Epithelial cell of proximal tubule (primary cell): ENCODE measurements at regions not wholly inside any gene's neighbourhood (a gene's known extent, or its start where the extent isn't known, plus 50 kb on each side); places are given as distances from the start of the nearest gene placed in this dataset.

ENCODE experiments used
- DNase-seq: peaks from one replicate; pipeline ENCODE4 v3.0.0-alpha.2; 2011; ENCODE audit warnings: low read depth
- H3K4me3 ChIP-seq: 2 replicates; pipeline ENCODE4 v1.5.1; 2011; ENCODE audit warnings: low read depth, mild to moderate bottlenecking, low read length
- TF ChIP-seq, protein P1 (sequence below): conservative IDR thresholded peaks from 2 replicates; pipeline ENCODE4 v1.5.1; 2012; ENCODE audit warnings: low read depth, mild to moderate bottlenecking, low read length

DNA sequence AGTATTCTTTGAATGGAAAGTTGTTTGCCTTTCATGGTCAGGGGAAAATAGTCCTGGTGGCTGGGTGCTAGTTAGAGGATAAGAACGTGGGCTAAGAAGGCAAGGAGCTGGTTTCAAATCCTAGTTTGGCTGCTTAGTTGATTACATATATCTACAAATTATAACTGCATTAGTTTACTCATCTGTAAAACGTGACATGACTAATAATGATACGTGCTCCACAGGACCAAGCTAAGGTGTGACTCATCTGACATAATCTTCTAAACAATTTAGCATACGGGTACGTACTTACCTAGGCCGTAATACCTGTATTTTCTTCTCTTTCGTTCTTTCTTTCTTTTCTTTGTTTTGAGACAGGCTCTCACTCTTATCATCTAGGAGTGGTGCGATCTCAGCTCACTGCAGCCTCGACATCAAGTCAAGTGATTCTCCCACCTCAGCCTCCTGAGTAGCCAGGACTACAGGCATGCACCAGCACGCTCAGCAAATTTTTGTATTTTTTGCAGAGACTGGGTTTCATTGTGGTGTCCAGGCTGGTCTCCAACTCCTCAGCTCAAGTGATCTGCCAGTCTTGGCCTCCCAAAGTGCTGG, 1274.2 kb upstream of the GJE1 start:
- no peak overlapping the region for H3K4me3 ChIP-seq
- no peak for DNase-seq
- TF ChIP-seq, protein P1, sequence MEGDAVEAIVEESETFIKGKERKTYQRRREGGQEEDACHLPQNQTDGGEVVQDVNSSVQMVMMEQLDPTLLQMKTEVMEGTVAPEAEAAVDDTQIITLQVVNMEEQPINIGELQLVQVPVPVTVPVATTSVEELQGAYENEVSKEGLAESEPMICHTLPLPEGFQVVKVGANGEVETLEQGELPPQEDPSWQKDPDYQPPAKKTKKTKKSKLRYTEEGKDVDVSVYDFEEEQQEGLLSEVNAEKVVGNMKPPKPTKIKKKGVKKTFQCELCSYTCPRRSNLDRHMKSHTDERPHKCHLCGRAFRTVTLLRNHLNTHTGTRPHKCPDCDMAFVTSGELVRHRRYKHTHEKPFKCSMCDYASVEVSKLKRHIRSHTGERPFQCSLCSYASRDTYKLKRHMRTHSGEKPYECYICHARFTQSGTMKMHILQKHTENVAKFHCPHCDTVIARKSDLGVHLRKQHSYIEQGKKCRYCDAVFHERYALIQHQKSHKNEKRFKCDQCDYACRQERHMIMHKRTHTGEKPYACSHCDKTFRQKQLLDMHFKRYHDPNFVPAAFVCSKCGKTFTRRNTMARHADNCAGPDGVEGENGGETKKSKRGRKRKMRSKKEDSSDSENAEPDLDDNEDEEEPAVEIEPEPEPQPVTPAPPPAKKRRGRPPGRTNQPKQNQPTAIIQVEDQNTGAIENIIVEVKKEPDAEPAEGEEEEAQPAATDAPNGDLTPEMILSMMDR, result no peak

DNA sequence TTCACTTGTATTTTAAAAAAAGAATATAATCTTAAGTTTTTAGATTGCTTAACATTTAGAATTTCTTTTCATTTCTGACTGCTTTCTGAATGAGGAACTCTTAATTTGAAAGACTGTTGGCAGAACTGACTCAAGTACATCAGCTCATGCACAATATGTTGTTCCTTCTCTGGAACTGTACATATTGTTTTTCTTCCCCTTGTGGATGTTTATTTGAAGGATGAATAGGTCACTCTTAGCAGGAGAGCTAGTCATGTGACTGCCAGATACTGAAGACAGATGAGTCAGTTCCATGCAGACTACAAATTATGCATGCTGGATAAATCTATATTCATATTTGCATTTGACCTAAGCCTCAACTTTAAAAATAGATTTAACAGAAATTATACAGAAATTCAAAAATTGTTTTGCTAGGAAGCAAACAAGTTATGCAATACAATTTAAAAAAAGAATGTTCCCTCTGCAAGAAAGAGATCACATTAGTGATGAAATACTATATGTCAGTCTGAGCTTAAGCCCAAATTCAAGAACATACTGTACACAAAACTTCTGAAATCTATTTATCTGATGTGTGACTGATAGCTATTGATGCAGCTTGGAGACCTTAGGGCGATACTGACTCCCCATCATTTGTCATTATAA, 1274.9 kb upstream of the GJE1 start:
- peak; percentile 52 for DNase-seq
- H3K4me3 ChIP-seq, result no peak overlapping the region

DNA sequence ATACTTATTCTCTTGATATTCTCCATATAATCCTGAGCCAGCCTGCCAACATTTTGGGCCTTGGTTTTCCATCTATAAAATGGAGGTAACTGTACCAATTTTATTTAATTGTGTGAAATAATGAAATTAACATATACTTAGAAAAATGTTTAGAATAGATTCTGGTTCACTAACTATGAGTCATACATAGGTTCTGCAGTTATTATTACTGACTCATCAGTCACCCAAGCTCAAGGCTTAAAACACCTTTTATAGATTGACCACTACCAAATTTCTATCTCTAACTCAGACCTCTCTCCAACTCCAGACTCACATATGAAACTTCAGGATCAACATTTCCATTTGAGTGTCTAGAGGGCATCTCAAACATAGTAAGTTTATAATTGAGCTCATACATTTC, 1277.2 kb upstream of the GJE1 start:
- DNase-seq, result no peak
- H3K4me3 ChIP-seq, result no peak overlapping the region
- TF ChIP-seq, protein P1, result no peak

More for the DNA sequence above, 1274.9 kb upstream of the GJE1 start:
- TF ChIP-seq, protein P1, result no peak

DNA sequence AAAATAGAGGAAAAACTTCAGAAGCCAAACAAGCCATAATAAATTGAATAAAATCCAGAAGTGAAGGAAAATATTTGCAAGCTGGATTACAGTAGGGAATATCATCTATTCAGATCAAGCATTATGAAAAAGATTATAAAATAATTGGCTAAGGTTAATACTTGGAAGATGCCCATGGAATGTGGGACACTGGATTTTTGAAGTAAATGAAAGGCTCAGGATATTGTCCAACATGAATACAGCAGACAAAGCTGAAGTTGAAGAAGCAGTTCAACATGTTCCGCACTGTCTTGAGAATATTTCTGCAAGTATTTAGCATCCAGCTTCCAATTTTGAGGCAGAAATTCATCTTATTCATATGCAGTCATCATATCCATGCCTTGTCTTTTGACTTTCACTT, 1278.4 kb upstream of the GJE1 start:
- DNase-seq, result no peak
- TF ChIP-seq, protein P1, result no peak
- H3K4me3 ChIP-seq, result no peak overlapping the region

DNA sequence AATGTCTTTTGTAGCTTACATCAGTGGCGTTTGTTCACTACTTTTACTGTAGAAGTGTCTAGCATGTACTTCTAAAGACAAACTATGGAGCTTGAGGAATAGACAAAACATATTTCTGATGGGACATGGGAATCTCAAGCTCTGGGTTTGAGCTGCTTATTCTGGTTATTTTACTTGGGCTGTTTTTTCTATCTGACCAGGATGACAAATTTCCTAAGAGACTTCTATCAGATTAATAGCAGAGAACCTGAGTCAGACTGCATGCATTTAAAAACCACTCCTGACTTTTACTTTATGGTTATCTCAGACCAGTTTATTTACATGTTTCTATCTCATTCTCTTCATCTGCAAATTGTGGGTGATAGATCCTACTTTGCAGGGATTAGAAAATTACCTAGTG, 1282.3 kb upstream of the GJE1 start:
- TF ChIP-seq, protein P1, result no peak
- H3K4me3 ChIP-seq, result no peak overlapping the region
- no peak for DNase-seq

DNA sequence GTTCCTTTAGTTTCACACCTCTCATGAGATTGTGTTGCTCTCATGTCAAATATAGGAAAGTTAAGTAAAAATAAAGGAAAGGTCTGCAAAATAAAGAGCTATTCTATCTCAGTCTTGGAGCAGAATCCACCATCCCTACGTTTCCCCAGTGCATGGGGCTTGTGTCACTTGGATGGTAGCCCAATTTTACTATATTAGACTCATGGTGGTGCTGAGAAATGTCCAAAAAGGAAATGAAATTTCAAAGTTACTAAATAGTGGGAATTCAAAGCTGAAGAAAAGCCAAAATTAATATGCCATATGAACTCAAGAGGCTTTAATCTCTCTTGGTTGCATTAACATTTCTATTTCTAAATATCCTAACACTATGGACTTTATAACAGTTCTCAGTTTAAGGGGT, 1283.3 kb upstream of the GJE1 start:
- no peak for DNase-seq
- no peak overlapping the region for H3K4me3 ChIP-seq
- TF ChIP-seq, protein P1, result no peak

DNA sequence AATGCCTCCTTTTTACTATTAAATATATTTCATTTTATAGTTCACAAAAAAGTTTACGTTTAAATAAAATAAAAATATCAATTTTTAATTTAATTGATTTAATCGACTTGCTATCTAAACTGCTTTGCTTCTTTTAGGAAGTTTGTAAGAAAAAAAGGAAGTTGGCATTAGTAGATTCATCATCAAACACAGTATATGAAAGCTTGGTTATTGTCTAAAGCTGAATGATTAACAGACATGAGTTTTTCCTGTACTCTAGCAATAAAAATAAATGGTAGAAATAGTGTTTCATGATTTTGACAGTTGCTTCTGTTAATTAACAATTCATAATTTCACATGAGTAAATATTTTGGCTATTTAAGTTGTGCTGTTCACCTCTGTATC, 1285.5 kb upstream of the GJE1 start:
- H3K4me3 ChIP-seq, result no peak overlapping the region
- TF ChIP-seq, protein P1, result no peak
- no peak for DNase-seq
